GM12875 (cell line): ENCODE measurements at regions not wholly inside any gene's neighbourhood (a gene's known extent, or its start where the extent isn't known, plus 50 kb on each side); places are given as distances from the start of the nearest gene placed in this dataset.
"Not testable (repeated sequence)": the region's sequence is repeated elsewhere in the genome, so short reads cannot be mapped to it uniquely, and the experiment has no call there.

Experiments used
- H3K4me3 ChIP-seq: one replicate; pipeline ENCODE4 v1.5.1; 2011; ENCODE audit warnings: low read depth, low read length, control low read depth
- TF ChIP-seq, protein P1 (sequence below): IDR thresholded peaks from 2 replicates; pipeline ENCODE4 v1.5.1; 2011; ENCODE audit warnings: low read depth, mild to moderate bottlenecking, control low read depth, inconsistent platforms, low read length, moderate library complexity, borderline replicate concordance; ENCODE audit not compliant: insufficient read depth

DNA sequence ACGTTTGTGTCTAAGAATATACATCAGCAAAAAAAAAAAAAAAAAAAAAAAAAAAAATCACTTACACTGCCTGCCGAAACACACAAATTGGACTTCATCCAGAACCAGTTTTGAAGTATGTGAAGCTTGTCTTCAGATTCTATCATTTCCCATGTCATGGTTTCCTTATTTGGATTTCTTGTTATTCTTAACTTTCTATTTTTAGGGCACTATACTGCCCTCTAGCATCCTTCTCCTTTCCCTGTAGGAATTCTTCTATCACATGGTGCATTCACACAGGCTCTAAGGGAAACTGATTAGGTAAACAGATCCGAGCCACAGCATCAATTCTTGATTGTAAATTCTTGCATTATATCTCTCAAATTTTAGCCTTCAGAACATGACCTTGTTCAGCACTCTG lies 1507.5 kb downstream of the OLFM4 start:
- H3K4me3 ChIP-seq, result no peak overlapping the region
- TF ChIP-seq, protein P1, sequence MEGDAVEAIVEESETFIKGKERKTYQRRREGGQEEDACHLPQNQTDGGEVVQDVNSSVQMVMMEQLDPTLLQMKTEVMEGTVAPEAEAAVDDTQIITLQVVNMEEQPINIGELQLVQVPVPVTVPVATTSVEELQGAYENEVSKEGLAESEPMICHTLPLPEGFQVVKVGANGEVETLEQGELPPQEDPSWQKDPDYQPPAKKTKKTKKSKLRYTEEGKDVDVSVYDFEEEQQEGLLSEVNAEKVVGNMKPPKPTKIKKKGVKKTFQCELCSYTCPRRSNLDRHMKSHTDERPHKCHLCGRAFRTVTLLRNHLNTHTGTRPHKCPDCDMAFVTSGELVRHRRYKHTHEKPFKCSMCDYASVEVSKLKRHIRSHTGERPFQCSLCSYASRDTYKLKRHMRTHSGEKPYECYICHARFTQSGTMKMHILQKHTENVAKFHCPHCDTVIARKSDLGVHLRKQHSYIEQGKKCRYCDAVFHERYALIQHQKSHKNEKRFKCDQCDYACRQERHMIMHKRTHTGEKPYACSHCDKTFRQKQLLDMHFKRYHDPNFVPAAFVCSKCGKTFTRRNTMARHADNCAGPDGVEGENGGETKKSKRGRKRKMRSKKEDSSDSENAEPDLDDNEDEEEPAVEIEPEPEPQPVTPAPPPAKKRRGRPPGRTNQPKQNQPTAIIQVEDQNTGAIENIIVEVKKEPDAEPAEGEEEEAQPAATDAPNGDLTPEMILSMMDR, result no peak

DNA sequence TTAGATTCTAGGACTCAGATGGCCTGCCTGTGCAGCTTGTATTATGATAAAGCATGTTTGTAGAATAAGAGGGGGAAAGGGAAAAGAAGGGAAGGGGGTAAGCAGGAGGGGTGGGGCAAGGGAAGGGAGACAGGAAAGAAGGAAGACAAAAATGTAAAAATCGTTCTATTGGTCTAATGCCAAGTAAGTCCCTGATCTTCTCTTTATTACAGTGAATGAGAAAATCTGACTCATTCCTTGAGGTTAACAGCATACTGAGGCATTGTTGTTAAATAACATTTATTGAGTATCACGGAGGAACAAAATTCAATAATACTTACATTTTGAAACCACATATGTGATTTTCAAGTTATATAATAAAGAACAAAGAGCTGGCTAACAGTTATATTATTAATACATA lies 1534.7 kb downstream of the OLFM4 start:
- TF ChIP-seq, protein P1, result no peak
- H3K4me3 ChIP-seq, result no peak overlapping the region

DNA sequence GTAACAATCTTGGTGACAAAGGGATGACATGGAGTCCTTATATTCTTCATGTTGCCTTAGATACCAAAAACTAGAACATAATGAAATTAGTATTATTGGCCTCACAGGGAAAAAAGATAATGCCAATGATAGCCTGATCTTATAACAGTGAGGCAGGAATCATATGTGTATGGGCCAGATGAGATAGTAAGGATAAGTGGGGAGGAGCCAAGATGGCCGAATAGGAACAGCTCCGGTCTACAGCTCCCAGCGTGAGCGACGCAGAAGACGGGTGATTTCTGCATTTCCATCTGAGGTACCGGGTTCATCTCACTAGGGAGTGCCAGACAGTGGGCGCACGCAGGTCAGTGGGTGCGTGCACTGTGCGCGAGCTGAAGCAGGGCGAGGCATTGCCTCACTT lies 1543.4 kb downstream of the OLFM4 start:
- not testable (repeated sequence) for H3K4me3 ChIP-seq

DNA sequence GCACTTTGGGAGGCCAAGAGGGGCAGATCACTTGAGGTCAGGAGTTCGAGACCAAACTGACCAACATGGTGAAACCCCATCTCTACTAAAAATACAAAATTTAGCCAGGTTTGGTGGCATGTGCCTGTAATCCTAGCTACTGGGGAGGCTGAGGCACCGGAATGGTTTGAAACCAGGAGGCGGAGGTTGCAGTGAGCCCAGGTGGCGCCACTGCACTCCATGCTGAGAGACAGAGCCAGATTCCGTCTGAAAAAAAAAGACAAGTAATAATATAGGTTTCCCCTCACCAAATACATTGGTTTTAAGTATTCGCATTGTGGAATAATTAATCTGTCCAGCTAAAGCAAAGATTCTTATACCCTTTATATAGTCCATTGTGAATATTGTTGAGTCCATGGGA lies 1544.6 kb downstream of the OLFM4 start:
- H3K4me3 ChIP-seq, result no peak overlapping the region
- TF ChIP-seq, protein P1, result no peak

DNA sequence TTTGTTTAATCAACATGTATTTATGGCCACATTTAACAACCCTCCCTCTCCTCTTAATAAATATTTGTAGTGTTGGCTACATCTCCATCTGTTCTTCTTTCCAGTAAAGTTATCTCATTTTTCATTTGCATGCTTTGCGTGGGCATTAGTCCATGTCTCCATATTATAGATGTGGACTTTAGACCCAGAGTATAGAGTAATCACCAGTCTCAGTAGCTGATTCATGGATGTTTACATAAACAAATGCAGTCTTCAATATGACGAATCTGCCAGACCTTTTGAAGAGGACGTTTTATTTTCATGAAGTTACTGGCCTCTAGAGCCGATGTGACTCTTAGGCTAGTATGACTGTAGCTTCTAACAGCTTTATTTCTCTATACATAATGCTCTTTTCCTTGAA lies 1546.2 kb downstream of the OLFM4 start:
- TF ChIP-seq, protein P1, result no peak
- H3K4me3 ChIP-seq, result no peak overlapping the region

DNA sequence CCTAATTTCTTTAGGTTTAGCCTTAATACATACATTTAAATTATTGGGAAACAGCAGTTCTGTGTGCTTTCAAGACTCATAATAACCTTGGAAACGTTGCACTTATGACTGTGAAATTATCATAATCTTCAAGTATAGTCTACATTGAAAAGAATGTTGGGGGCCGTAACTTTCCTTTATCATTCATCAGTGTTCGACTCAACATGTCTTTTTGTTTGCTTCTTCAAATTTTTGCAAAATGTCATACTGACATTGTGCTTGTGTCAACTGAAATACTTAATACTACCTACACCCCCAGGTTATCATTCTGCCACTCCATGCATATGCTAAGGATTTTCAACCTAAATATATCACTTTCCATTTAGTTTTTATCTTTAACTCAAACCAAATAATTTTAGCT lies 1562.9 kb downstream of the OLFM4 start:
- TF ChIP-seq, protein P1, result no peak

DNA sequence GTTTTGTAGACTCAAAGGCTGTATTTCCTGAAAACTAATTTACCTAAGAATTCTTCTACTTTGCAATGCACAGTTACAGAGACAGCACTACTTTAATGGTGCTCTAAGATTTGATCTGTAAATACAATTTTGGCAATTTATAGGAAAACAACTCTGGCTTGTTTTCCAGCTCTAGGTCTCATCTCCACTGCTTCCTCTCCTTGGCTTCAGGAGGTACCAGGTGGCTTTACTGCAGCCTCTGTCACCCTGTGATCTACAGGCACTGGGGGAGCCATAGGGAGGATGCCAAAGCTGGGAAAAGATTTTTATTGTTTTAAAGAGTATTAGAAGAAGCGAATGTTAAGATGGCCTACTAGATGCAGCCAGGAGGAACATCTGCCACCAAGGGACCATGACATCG lies 1563.6 kb downstream of the OLFM4 start:
- H3K4me3 ChIP-seq, result no peak overlapping the region

More for the DNA sequence above, 1562.9 kb downstream of the OLFM4 start:
- H3K4me3 ChIP-seq, result no peak overlapping the region

More for the DNA sequence above, 1563.6 kb downstream of the OLFM4 start:
- TF ChIP-seq, protein P1, result no peak
